HCT116 (cell line): ENCODE measurements at regions not wholly inside any gene's neighbourhood (a gene's known extent, or its start where the extent isn't known, plus 50 kb on each side); places are given as distances from the start of the nearest gene placed in this dataset.

Source experiments
- ATAC-seq: fragments of 200-7000 bp; cut with Tn5 transposase; 2 replicates; pipeline ENCODE4 v1.9.1; 2020; ENCODE audit warnings: mild to moderate bottlenecking, moderate library complexity
- BruUV-seq: library from RNA; stranded (reverse); fragments of 400-500 nt; replicated peaks from 2 replicates; lab custom pipeline; 2021; lab: Mats Ljungman, UMichigan
- CTCF ChIA-PET: fragments of 300-600 bp; sonication (Branson Sonifier 250); formaldehyde crosslinking; loops from one replicate; lab custom pipeline; 2021; ENCODE audit warnings: antibody characterized with exemption; lab: Charles Lee
- POLR2A ChIA-PET: fragments of 300-600, 350-600 bp; sonication (Branson Sonifier 250); formaldehyde crosslinking; loops from one replicate; lab custom pipeline; 2021; ENCODE audit warnings: antibody characterized with exemption; lab: Charles Lee
- RAD21 ChIA-PET, 2 experiments: fragments of 300-600 bp; sonication (Branson Sonifier 250); formaldehyde crosslinking; loops; one replicate each; lab custom pipeline; 2023; ENCODE audit warnings: low total read pairs in 2 of 2; ENCODE audit not compliant: uncharacterized antibody in 2 of 2, unreplicated experiment in 2 of 2, low non-redundant PET in 1 of 2; lab: Charles Lee
- DNase-seq: peaks from one replicate; pipeline ENCODE4 v3.0.0-alpha.2; 2010; ENCODE audit warnings: low read depth, low spot score
- H2AFZ ChIP-seq: fragments of 200-600 bp; shearing (Covaris generic), sonication (generic); 2 replicates; pipeline ENCODE4 v1.6.1; 2017; ENCODE audit warnings: low read depth, mixed run types, mixed read lengths, antibody characterized with exemption, low read length; ENCODE audit not compliant: poor library complexity, severe bottlenecking
- H3K27ac ChIP-seq: 2 replicates; pipeline ENCODE4 v1.5.1; 2012; ENCODE audit warnings: low read depth, low read length
- H3K27me3 ChIP-seq: fragments of 200-600 bp; sonication (generic); 2 replicates; pipeline ENCODE4 v1.6.1; 2016; ENCODE audit warnings: mixed run types, low read length, mixed read lengths; ENCODE audit not compliant: insufficient read depth
- H3K36me3 ChIP-seq, 2 experiments: fragments of 200-500 bp in 1 of 2; fragments of 200-600 bp in 1 of 2; sonication (Bioruptor generic) in 1 of 2; sonication (generic) in 1 of 2; 2 replicates each; pipeline versions ENCODE4 v1.5.1 to v1.6.1; 2014 to 2016; ENCODE audit warnings: low read length in 2 of 2, inconsistent platforms in 1 of 2, mixed read lengths in 1 of 2, mixed run types in 1 of 2; ENCODE audit not compliant: insufficient read depth in 2 of 2, control insufficient read depth in 1 of 2
- H3K4me1 ChIP-seq, 2 experiments: fragments of 200-600 bp in 1 of 2; sonication (generic) in 1 of 2; 2 replicates each; pipeline versions ENCODE4 v1.5.1 to v1.6.1; 2012 to 2017; ENCODE audit warnings: low read length in 2 of 2, inconsistent platforms in 1 of 2, mild to moderate bottlenecking in 1 of 2, mixed read lengths in 1 of 2, mixed run types in 1 of 2, moderate library complexity in 1 of 2; ENCODE audit not compliant: insufficient read depth in 2 of 2, control insufficient read depth in 1 of 2
- H3K4me2 ChIP-seq: fragments of 200-600 bp; sonication (generic); 2 replicates; pipeline ENCODE4 v1.6.1; 2017; ENCODE audit warnings: mixed run types, low read length, mixed read lengths
- H3K4me3 ChIP-seq, 2 experiments: fragments of 200-600 bp in 1 of 2; sonication (generic) in 1 of 2; replicated peaks in 1 of 2; 2 replicates each; pipeline ENCODE4 v1.5.1; 2011 to 2016; ENCODE audit warnings: low read length in 2 of 2, control low read depth in 1 of 2, low read depth in 1 of 2, mild to moderate bottlenecking in 1 of 2, mixed read lengths in 1 of 2, mixed run types in 1 of 2
- H3K79me2 ChIP-seq: fragments of 200-600 bp; sonication (generic); 2 replicates; pipeline ENCODE4 v1.6.1; 2017; ENCODE audit warnings: mild to moderate bottlenecking, mixed run types, low read length, moderate library complexity, mixed read lengths; ENCODE audit not compliant: insufficient read depth
- H3K9ac ChIP-seq: fragments of 200-600 bp; sonication (generic); 2 replicates; pipeline ENCODE4 v1.6.1; 2016; ENCODE audit warnings: low read length, mixed read lengths
- H3K9me2 ChIP-seq: fragments of 200-600 bp; sonication (generic), shearing (Covaris generic); 2 replicates; pipeline ENCODE4 v1.6.1; 2017; ENCODE audit warnings: mixed run types, mild to moderate bottlenecking, moderate library complexity; ENCODE audit not compliant: insufficient read depth
- H3K9me3 ChIP-seq, 2 experiments: fragments of 200-500 bp in 1 of 2; fragments of 200-600 bp in 1 of 2; sonication (Bioruptor generic) in 1 of 2; sonication (generic) in 1 of 2; 2 replicates each; pipeline ENCODE4 v1.6.1; 2014 to 2017; ENCODE audit warnings: low read length in 2 of 2, mixed read lengths in 2 of 2, inconsistent platforms in 1 of 2, low read depth in 1 of 2, mild to moderate bottlenecking in 1 of 2, mixed run types in 1 of 2, moderate library complexity in 1 of 2; ENCODE audit not compliant: control insufficient read depth in 1 of 2, insufficient read depth in 1 of 2
- H4K20me1 ChIP-seq: fragments of 200-600 bp; sonication (generic), shearing (Covaris generic); 2 replicates; pipeline ENCODE4 v1.6.1; 2017; ENCODE audit warnings: mixed run types, mild to moderate bottlenecking, moderate library complexity; ENCODE audit not compliant: insufficient read depth
- SP1 ChIP-seq: IDR thresholded peaks from 2 replicates; pipeline ENCODE4 v1.6.1; 2012; ENCODE audit warnings: low read depth
- SRF ChIP-seq: IDR thresholded peaks from 2 replicates; pipeline ENCODE4 v1.6.1; 2012; ENCODE audit warnings: low read depth
- intact Hi-C: fragments of 100-400 bp; cut with micrococcal nuclease; formaldehyde crosslinking; loops from 2 replicates; pipeline ENCODE4 v1.10.0; 2022
- TF ChIP-seq, protein P1 (sequence below): IDR thresholded peaks from 2 replicates; pipeline ENCODE4 v1.6.1; 2012; ENCODE audit warnings: low read depth

DNA sequence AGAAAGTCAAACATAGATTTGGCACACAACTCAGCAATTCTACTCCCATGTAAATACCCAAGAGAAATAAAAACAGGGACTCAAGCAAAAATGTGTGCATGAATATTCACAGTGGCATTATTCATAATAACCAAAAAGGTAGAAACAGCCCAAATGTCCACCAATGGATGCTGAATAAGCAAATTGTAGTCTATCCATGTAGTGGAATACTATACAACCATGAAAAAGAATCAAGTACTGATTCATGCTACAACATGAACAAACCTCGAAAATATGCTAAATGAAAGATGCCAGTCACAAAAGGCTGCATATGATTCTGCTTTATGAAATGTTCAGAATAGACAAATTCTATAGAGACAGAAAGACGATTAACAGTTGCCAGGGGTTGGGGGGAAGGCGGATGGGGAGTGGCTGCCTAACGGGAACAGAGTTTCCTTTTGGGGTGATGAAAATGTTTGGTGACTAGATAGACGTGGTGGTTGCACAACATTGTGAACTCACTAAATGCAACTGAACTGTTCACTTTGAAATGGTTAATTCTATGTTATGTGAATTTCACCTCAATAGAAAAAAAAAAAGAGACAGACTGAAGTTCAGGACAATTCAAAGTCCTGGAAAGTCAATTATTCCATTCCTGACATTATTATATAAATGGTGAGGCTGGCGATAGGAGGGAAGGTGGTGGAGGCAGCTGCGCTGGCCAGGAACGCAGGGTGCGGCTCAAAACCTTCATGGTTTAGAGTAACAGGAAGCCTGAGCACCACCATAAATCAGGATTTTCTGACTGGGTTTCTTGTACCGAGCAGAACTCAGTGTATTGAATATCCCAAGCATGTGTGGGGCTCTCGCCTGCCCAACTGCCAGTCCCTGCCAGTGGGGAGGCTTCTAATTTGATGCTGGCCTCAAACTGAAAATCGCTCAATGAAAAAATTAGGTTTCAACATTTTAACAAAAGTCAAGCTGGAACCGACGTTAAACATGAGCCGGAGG, 300.9 kb downstream of the C16orf95 start:
- ATAC-seq (no peak), DNase-seq (no peak)
- Histone ChIP-seq H3K27me3 (no peaks in the 10 kb centered on the region), H3K4me2 (peak overlapping the region; percentile 5; the same call in 1 of the 2 replicates), H3K4me1 (peaks cover 3 to 10% of the 10 kb centered on the region in 2 experiments; a peak in 3 of 4 replicates), H3K79me2 (no peaks in the 10 kb centered on the region), H4K20me1 (no peaks in the 10 kb centered on the region), H3K9me3 (no peaks in the 10 kb centered on the region), H3K9me2 (no peaks in the 10 kb centered on the region), H3K36me3 (no peaks in the 10 kb centered on the region), H3K9ac (no peak overlapping the region), H3K4me3 (no peak overlapping the region), H2AFZ (no peak overlapping the region), H3K27ac (no peak overlapping the region)
- RAD21 ChIA-PET: interaction anchor here (1.0 to 1.3 kb wide), 3 partner anchors 143 to 452 kb away, joined by 3 to 9 read pairs (median 3); no protein-coding TSS in a partner anchor
- POLR2A ChIA-PET: no interaction called here
- CTCF ChIA-PET: interaction anchor here (0.8 to 1.9 kb wide), 9 partner anchors 9 to 620 kb away, joined by 3 to 16 read pairs (median 4); no protein-coding TSS in a partner anchor
- intact Hi-C loops: loop anchor here (1.0 to 5.0 kb wide), 2 partner anchors 439 to 453 kb away; partner anchors contain the start of gene FOXL1
- TF ChIP-seq, protein P1, sequence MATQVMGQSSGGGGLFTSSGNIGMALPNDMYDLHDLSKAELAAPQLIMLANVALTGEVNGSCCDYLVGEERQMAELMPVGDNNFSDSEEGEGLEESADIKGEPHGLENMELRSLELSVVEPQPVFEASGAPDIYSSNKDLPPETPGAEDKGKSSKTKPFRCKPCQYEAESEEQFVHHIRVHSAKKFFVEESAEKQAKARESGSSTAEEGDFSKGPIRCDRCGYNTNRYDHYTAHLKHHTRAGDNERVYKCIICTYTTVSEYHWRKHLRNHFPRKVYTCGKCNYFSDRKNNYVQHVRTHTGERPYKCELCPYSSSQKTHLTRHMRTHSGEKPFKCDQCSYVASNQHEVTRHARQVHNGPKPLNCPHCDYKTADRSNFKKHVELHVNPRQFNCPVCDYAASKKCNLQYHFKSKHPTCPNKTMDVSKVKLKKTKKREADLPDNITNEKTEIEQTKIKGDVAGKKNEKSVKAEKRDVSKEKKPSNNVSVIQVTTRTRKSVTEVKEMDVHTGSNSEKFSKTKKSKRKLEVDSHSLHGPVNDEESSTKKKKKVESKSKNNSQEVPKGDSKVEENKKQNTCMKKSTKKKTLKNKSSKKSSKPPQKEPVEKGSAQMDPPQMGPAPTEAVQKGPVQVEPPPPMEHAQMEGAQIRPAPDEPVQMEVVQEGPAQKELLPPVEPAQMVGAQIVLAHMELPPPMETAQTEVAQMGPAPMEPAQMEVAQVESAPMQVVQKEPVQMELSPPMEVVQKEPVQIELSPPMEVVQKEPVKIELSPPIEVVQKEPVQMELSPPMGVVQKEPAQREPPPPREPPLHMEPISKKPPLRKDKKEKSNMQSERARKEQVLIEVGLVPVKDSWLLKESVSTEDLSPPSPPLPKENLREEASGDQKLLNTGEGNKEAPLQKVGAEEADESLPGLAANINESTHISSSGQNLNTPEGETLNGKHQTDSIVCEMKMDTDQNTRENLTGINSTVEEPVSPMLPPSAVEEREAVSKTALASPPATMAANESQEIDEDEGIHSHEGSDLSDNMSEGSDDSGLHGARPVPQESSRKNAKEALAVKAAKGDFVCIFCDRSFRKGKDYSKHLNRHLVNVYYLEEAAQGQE: no peak
- TF ChIP-seq SP1 (no peak), SRF (no peak)
- no TSS peak for BruUV-seq
